NCI-H146 (cell line): ENCODE measurements at regions not wholly inside any gene's neighbourhood (a gene's known extent, or its start where the extent isn't known, plus 50 kb on each side); places are given as distances from the start of the nearest gene placed in this dataset.
A peak's percentile ranks its signal among the peaks of the same experiment; 100 is the strongest.

ENCODE experiments used
- DNase-seq: peaks from one replicate; lab custom pipeline; 2025; lab: John Stamatoyannopoulos, UW

DNA sequence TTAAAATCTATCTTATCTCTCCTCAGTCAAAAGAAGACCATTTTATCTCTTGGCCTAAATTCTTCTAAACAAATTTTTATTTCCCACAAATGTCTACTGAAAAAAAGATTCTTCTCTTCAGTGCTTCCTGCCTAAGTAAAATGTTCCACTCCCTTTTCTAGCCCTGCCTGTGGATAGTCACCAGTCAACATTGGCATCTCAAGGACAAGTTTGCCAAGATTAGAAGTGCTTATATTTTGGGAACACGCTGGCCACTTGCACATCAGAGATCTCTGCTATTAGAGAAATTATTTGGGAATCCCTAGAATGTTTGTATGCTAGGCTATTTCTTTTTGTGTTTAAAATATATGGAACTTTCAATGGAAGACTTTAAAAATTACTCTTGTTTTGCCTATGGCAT is 758.2 kb upstream of the CDH7 start:
- DNase-seq: no peak

GRCh38 chr18:64991102-64991501 is 759.7 kb upstream of the CDH7 start:
- DNase-seq: no peak

DNA sequence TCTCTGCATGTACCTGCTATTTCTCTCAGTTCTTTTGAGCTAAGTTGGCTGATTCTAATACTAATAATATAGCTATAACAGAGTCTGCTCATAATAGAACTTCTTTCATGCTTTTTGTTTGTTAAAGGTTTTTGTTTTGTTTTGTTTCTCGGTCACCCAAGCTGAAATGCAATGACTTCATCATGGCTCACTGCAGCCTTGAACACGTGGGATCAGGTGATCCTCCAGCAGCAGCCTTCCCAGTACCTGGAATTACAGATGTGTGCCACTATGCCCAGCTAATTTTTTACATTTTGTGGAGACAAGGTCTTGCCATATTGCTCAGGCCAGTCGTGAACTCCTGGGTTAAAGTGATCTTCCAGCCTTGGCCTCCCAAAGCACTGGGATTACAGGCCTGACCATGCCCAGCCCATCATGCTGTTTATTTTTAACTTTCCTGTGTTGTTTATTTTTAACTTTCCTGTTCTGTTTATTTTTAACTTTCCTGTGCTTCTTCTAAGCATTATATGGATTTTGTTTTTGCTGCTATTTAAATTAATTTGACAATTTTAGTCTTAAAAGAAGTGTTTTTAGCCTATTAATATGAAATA is 763.8 kb upstream of the CDH7 start:
- DNase-seq: no peak

GRCh38 chr18:64983497-64984238 is 767.1 kb upstream of the CDH7 start:
- no peak for DNase-seq

GRCh38 chr18:64982414-64983055 is 768.3 kb upstream of the CDH7 start:
- DNase-seq: no peak

DNA sequence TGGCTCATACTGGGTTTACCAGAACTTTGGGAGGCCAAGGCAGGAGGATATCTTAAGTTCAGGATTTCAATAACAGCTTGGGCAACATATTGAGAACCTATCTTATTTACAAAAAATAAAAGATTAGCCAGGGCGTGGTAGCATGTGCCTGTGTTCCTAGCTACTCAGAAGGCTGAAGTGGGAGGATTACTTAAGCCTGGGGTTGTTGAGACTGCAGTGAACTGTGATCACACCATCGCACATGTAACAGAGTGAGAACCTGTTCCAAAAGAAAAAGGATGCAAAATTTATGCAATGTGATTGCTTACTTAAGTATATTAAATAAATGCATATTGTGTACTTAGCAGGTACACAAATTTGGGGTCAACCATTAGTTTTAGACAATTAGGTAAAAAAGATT is 768.9 kb upstream of the CDH7 start:
- DNase-seq: no peak

GRCh38 chr18:64979791-64980190 is 771.0 kb upstream of the CDH7 start:
- DNase-seq: no peak

DNA sequence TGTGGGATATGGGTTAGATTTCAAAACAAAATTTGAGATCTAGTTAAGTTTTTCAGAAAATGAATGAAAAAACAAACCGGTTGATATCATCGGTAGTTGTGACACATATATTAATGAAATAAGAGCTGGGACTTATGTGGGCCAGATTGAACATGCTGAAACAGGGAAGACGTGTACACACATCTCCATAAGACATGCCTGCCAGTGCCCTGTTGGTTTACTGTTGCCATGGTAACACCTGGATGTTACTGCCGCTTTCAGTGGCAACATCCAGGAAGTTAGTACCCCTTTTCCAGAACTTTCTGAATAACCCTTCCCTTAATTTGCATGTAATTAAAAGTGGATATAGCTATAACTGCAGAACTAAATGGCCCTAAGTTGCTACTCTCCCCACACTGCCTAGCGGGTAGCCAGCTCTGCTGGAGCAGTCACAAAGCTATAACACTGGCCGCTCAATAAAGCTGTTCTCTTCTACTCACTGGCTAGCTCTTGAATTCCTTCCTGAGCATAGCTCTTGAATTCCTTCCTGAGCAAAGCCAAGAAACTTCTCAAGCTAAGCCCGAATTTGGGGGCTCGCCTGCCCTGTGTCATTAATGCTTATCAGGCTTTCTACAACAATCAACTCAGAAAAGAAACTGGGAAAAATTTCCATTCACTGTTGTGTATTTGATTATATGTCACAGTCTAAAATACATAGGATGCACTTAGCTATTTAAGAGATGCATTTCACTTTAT is 776.3 kb upstream of the CDH7 start:
- no peak for DNase-seq

- peak; percentile 10 for DNase-seq
Measured at GRCh38 chr18:64972545-64972944, 778.3 kb upstream of the CDH7 start.

DNA sequence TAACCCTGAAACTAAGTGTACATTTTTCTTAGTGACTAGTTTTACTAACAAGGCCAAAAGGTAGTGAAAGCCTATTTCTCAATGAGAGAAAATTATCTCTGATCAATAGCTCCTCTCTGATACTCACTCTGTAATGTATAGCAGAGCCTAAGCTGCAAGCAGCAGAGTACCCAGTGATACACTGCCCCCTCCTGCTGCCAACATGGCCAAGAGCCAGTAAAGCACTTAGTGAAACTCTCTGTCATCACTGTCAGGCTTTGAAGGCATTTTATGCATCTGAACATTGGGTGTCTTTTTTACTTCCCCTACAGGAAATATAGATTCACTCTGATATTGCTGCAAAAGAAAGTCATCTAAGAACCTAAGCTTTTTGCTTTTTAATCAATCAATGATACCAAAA is 784.1 kb upstream of the CDH7 start:
- DNase-seq: peak; percentile 76

GRCh38 chr18:64956465-64956864 is 794.3 kb upstream of the CDH7 start:
- DNase-seq: no peak

- no peak for DNase-seq
Measured at GRCh38 chr18:64949885-64950284, 800.9 kb upstream of the CDH7 start.

DNA sequence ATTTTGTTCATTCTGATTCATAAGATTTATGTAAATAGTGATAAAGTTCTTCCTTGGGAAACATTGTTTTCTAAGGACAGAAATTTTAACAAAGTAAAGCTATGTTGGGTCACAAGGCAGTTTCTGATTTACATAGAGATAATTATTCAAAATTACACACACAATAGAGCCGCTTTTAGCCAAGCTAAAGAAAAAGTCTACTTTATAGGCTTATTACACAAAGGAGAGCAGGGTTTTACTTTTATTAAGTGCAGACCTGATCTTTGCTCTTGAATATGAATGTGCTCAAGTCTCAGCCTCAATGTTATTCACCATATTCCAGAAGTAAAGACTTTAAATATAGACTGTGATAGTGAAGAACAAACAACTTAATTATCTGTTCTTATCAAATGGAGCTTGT is 787.8 kb upstream of the LINC00305 start:
- peak; percentile 57 for DNase-seq

- DNase-seq: no peak
Measured at GRCh38 chr18:64929036-64929435, 780.1 kb upstream of the LINC00305 start.

- peak; percentile 93 for DNase-seq
Measured at GRCh38 chr18:64919971-64920570, 771.2 kb upstream of the LINC00305 start.

- no peak for DNase-seq
Measured at GRCh38 chr18:64918851-64919250, 770.0 kb upstream of the LINC00305 start.

- DNase-seq: no peak
Measured at GRCh38 chr18:64893349-64893748, 744.5 kb upstream of the LINC00305 start.

DNA sequence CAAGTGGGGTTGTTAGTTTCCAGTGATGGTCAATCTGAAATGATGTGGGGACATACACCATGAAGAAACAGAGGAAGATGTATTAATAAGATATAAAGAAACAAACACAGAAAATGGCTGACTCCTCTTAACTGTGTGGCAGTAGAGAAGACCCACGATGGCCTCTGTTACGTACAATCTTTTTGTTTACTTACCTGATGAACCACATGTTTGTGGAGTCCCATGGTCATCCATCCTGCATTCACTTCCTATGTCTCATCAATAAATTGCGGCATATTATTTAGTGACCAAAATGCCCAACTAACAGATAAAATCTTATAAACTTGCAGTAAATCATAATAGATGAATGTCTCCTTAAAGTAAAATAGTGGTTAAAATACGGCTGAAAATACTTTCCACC is 740.1 kb upstream of the LINC00305 start:
- DNase-seq: no peak

- DNase-seq: no peak
Measured at GRCh38 chr18:64886995-64887394, 738.1 kb upstream of the LINC00305 start.

DNA sequence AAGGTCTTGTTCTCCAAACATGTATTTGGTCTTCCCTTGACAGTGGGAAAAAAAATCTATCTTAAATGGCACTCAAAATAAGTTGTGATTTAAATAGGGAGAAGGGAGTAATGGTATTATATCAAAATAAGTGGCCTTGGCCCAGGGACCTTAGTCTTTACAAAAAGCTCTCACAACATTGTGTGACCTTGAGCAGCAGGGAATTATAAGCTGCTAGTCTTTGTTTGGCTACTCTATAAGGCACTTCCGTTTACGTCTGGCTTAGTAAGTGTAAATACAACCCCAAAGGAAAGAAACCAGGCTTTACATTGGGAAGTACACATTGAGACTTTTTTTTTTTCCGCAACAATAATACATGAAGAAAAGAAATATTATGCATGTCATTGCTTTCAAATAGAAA is 734.0 kb upstream of the LINC00305 start:
- peak; percentile 83 for DNase-seq

DNA sequence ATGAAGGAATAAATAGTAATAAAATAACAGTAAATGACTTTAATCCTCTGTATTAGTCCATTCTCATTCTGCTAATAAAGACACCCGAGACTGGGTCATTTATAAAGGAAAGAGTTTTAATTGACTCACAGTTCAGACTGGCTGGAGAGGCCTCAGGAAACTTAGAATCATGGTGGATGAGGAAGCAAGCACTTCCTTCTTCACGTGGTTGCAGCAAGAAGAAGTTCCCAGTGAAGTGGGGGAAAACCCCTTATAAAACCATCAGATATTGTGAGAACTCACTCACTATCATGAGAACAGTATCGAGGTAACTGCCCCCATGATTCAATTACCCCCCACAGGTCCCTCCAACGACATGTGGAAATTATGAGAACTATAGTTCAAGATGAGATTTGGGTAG is 727.9 kb upstream of the LINC00305 start:
- DNase-seq: no peak

- DNase-seq: peak; percentile 31
Measured at GRCh38 chr18:64872710-64873458, 724.0 kb upstream of the LINC00305 start.
